HG03045 (cell line): ENCODE measurements at regions not wholly inside any gene's neighbourhood (a gene's known extent, or its start where the extent isn't known, plus 50 kb on each side); places are given as distances from the start of the nearest gene placed in this dataset.

Experiments used
- ATAC-seq: cut with Tn5 transposase; IDR thresholded peaks from one replicate; pipeline ENCODE4 v1.9.1; 2021; ENCODE audit warnings: mild to moderate bottlenecking, moderate library complexity; ENCODE audit not compliant: unreplicated experiment

DNA sequence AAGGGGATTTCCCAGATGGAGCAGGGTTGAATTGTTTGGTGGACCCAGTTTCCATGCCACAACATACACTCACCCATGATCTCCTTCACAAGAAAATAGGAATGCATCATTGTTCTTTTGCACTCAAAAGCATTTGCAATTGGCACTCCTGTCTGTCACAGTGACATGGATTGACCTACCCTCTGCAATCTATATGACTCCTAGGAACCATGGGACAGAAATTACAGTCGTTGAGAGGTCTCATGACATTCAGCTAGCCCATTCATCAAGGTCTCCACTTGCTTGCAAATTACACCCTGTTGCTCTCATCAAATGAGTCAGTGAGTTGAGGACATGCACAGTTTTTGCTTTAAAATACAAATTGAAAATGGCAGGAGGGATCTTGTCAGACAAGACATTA is 448.5 kb downstream of the LPIN1 start:
- ATAC-seq = no peak

DNA sequence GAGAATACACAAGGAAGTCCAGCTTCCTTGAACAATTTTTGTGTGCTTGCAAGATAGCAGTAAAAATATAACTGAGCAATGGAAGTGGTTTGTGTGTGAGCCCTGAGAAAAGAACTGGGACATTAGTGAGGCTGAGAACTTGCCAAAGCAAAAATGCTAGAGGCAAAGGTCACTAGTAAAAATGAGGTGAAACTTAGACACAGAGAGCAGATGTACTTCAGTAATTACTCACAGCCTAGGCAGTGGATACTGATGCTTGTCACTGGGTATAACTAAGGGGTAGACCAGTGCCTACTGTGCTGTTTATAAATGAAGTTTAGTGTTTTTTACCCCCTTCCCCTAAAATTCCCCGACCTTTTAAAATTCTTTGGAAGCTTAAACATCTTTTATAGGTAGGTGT is 450.1 kb downstream of the LPIN1 start:
- ATAC-seq = peak; percentile 49

DNA sequence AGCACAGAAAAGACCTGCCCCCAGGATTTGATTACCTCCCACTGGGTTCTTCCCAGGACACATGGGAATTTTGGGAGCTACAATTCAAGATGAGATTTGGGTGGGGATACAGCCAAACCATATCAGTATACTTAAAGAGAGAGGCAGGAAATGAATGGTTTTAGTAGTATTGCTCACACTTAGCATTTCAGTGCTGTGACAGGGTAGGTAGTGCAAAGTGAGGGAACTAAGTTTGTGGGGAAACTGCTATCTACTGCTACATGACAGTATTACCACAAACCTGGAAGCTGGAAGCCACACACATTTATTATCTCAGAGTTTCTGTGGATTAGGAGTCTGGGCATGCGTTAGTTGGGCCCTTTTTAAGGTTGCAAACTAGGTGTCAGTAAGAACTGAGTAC is 450.7 kb downstream of the LPIN1 start:
- ATAC-seq = no peak

DNA sequence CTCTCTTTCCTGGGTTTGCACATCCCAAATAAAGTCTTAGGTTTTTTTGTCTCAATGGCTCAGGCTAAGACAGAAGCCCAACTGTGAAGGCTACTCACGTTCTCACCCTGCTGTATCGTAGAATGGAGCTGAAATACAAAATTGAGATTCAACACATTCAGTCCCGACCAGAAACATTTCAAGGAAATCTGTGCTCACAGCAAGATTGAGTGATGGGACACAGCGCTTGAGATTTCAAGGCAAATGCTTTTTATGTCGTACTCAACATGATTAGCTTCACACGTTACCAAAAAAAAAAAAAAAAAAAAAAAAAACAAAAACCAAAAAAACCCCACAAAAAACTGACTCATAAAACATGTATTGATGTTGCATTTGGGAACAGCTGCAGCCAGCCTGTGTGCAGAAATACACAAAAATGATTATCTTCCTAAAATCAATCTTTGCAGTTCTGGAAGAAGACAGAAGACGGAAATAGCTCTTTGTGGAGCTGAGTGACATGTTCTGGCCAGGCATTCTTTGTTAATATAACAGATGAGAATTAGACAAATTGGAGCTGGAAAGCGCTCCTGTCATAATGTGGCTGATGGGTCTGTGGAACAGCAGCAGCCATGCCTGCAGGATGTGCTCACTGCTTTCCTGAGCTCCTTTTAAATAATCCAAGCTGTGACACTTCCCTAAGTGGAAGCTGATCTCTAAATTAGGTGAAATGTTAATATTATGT is 453.2 kb downstream of the LPIN1 start:
- no peak for ATAC-seq

DNA sequence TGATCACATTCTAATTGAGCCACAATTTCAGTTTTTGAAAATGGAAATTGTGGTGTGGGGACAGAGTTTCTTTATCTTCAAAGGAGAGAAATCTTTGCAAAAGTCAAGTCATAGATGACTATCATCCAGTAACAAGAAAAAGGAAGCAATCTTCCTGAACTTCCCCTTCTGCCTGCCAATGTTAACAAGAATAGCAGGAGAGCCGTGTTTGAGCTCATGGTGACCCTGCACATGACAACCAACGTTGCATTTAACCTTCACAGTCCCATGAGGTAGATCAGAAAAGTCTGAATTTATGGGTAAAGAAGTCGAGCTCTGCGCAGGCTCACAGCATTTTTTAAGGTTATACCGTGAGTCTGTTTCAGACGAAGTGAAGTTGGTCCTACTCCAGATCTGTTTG is 454.9 kb downstream of the LPIN1 start:
- no peak for ATAC-seq

DNA sequence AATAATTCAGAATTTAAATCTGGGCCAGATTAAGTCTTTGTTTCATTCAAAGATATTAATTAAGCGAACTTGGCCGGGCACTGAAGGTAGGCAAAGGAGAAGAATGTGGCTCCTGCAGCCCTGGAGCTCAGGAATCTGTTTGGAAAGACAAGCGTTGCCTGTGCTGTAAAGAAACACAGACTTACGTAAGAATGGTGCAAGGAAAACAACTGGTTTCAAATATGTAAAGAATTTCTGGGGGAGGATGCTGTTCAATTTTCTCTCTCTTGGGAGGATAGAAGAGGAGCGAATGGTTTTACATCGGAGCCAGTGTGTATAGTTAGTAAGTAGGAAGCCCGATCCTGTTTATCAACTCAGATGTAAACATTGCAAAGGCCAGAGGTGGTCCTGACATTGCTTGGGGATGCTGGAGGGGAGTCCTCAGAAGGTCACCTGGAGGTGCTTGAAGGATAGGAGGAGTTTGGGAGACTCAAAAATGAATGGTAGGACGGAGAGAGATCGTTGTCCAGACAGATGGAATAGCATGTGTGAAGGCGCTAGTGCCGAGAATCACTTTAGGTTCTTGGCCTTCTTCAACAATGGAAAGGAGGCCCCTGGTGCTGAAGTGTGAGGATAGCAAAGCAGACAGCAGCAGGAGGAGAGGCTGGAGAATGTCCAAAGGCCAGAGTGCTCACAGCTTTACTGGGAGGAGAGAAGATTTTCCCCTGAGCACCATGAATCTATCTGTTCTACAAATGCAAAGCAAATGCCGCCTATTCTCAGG is 456.1 kb downstream of the LPIN1 start:
- no peak for ATAC-seq

DNA sequence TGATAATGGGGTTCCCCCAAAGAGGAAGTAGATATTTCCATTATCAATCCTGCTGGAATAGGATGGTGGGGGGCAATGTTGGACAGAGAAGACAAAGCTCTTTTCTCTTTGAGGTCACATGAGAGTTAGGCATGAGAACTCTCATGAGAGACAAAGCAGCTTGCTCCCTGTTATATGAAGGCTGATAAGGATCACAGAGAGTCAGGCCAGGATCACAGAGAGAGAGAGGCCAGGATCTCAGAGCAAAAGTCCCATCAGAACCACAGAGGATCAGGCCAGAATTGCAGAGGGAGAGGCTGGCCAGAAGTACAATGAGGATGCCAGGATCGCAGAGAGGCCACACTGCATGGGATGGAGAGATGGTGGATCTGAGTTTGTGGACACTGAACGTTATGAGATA is 457.1 kb downstream of the LPIN1 start:
- ATAC-seq = no peak

DNA sequence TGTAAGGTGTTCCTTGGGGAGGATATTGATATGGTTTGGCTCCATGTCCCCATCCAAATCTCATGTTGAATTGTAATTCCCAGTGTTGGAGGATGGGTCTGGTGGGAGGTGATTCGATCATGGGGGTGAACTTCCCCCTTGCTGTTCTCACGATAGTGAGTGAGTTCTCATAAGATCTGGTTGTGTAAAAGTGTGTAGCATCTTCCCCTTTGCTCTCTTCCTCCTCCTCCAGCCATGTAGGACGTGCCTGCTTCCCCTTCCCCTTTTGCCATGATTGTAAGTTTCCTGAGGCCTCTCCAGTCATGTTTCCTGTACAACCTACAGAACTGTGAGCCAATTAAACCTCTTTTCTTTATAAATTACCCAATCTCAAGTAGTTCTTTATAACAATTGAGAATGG is 458.7 kb downstream of the LPIN1 start:
- no peak for ATAC-seq

DNA sequence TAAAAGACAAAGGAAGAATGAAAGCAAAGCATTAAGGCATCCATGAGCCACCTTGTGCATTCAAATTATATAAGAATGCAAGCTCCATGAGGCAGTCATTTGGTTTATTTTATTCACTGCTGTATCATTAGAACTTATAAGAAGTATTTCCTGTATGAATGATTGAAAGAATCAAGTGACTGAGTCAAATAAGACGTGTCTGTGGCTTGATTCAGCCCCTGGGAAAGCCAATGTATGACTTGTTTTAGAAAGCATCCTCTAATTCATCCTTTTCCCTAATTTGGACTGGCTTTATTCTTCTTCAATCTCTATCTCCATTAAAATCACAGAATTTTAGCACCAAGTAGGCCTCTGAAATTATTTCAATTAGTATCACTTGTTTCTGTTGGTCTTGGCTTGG is 461.1 kb downstream of the LPIN1 start:
- no peak for ATAC-seq

DNA sequence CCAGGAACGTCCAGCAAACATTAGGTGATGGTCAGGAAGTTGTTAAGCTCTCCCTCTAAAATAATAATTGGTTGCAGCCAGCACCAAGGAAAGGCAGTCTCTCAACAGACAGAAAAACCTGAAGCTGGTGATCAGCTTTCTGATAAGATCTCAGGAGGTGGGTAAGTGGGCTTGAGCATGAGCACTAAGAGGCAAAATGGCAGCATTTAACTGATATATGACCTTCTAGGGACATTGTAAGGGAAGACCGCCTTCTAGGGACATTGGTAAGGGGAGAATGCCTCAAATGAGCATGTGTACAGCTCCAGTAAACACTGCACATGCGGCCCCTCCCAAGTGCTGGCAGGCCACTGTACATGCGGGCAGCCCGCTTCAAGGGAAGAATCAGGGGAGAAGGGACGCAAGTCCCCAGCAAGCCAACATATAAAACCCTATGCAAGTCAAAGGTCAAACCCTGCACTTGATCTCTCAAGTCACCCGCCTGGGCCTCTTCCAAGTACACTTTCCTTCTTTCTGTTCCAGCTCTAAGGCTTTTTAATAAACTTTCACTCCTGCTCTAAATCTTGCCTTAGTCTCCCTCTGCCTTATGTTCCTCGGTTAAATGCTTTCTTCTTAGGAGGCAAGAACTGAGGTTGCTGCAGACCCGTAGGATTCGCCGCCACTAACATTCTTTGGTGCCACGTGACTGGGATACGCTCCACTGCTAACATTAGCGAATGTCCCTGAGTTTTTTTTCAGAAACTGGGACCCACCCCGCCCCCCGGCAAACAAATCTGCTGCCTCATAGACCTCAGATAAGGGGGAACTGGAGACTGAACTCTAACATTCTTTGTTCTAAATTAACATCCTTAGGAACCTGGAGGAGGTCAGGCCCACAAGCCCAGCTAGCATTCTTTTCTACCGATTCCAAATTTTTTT is 463.8 kb downstream of the LPIN1 start:
- no peak for ATAC-seq

DNA sequence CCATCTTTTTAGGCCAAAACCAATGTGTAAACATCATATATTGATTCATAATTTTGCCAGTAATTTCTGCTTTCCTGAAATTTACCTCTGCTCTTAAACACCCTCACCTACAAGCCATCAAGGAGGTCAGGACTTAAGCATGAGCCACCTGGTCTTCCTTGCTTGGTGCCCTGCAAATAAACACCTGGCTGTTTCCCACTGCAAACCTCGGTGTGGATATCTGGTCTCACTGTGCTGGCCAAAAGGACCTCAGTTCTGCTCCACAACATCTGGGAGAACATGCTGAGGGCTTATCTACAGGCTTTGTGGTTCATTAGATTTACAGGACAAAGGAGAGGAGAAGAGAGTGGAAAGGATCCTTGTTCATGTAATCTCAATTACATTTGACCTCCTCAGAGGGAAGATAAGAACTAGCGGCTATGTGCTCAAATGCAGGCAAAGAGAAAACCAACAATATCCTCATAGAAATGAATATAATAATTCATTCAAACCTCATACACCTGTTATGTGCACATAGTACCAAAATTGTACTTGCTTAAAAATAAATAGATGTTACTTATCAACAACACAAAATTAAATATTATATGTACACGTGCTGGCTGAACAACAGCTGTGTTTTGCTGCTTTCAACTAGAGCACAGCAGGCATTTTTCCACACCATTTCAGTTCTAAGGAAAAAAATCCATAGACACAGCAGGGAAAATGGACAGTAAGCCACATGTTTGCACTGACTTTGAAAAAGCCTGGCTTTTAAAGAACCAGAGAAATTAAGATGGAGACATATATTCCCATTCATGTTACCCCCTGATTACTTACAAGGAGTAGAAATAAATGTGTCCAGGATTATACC is 465.1 kb downstream of the LPIN1 start:
- ATAC-seq = no peak

DNA sequence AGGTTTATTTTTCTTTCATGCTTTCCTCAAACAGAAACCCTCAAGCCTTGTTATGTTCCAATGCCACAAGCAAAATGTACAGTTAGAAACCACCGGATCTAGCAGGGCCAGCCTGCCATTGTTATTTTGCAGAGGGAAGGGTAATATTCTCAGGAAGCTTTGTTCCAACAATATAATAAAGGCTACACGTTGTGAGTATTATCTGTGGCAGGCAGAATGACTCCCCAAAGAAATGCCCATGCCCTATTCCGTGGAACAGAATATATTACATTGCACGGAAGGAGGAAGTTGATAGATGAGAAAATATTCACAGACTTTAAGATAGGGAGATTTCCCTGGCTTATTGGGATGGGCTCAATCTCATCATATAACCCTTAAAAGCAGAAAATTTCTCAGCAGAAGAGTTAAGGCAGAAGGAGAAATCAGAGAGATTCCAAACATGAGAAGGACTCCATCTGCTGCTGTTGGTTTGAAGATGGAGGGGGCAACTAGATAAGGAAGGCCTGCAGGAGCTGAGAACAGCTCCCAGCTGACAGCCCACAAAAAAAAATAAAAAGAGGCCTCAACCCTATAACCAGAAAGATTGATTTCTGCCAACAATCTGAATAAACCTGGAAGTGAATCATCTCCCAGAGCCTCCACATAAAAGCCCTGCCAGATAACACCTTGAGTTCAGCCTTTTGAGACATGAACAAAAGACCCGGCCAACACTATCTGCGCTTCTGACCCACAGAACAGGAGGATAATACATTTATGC is 466.6 kb downstream of the LPIN1 start:
- no peak for ATAC-seq

DNA sequence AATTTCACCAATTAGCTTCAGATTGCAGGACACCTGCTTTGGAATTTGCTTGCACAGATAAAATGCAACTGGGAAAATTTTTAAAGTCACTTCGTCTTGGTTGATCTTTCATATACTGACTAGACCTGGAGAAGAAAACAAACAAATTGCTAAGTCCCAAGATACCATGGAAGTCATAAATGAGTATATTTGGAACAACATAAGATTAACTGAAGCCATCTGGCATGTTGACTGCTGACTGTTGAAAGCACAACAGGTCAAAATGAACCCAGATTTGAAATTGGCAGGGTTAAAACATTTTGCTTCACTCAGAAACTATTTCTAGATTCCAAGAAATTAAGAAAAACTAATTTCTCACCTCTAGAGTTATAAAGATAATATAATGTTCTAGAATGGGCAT is 470.7 kb downstream of the LPIN1 start:
- no peak for ATAC-seq

DNA sequence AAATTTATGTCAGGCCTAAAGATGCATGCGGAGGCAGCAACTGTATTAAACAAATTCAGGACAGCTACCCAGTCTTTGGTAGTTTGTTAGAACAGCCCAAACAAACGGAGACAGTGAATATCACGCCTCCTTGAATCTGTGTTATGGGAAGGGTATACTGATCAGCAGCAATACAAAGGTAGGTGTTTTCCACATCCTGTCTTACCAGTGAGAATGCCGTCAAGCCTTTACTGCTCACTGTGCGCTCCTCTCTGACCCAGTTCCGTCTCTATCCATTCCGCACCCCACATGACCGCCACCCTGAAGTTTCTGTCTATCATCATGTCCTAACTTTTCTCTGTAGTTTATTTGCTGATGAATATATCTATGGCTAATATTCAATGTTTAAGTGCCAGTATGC is 473.3 kb downstream of the LPIN1 start:
- ATAC-seq = no peak

DNA sequence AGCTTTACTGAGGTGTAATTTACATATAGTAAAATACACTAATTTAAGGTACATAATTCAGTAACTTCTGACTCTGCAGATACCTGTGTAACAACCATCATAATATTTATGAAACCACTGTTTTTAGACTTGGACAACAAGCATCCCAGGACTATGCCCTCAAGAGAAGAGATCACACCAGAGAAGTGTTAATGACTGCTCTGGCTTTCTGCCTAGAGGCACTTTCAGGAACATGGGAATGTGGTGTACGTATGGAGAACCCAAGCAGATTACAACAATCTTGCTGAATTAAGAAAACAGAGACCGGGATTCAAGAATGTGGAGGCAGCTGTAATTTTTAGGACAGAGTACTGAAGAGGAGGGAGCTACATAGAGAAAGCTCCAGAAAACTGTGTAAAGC is 475.2 kb downstream of the LPIN1 start:
- no peak for ATAC-seq

DNA sequence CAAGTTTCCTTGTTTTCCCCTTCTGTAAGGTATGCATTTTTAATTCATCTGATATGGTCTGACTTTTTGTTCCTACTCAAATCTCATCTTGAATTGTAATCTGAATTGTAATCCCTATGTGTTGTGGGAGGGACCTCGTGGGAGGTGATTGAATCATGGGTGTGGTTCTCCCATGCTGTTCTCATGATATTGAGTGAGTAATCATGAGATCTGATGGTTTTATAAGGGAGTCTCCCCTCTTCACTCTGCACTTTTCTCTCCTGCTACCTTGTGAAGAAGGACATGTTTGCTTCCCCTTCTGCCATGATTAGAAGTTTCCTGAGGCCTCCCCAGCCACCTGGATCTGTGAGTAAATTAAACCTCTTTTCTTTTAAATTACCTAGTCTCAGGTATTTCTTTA is 476.1 kb downstream of the LPIN1 start:
- ATAC-seq = no peak

DNA sequence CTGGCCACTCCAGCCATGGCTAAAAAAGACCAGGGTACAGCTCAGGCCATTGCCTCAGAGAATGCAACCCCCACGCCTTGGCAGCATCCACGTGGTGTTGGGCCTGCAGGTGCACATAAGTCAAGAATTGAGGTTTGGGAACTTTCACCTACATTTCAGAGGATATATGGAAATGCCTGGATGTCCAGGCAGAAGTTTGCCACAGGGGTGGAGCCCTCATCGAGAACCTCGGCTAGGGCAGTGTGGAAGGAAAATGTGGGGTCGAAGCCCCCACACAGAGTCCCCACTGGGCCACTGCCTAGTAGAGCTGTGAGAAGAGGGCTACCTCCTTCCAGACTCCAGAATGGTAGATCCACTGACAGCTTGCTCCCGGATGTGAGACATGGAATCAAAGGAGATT is 477.3 kb downstream of the LPIN1 start:
- ATAC-seq = no peak

DNA sequence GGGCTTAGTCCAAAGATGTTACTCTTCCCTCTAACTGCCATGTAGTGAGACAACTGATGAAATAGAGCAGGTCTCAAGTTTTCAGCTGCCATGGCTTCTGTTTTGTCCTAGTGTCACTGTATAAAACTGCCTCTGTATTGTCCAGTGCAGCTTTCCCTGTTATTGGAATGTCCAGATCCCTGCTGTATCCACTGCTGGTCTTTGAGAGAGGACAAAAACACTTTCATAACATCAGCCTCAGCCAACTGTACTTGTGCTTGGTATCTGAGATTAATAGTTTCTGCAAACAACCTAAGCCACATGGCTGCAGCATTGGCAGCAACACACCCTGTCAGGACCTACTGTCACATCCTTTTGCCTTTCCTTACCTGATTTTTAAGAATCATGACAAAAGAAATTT is 480.2 kb downstream of the LPIN1 start:
- ATAC-seq = no peak

DNA sequence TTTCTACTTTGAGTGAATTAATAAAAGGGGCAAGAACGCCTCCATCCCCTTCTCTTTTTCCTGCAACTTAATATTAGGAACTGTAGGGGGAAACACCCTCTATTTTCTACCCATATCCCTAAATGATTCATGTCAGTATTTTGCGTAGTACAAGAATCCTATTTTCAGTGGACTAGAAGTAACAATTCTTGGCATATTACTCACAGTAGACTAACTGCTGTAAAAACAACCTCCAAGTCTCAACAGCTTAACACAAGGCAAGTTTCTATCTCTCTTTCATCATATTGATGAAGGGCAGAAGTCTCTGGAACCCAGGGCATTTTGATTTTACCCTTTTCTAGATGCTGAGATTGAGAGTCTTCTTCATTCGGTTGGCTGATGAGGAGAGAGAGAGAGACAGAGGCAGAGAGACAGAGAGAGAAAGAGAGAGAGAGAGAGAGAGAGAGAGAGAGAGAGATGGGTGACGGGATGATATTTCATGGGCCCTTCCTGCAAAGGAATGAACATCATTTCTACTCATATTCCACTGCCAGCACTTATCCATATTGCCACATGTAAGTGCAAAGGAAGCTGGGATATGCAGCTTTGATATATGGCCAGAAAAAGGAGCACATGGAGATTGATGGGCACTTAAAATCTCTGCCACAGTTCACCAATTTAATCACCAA is 481.6 kb downstream of the LPIN1 start:
- ATAC-seq = no peak
